ENCODE measurements at regions not wholly inside any gene's neighbourhood (a gene's known extent, or its start where the extent isn't known, plus 50 kb on each side); places are given as distances from the start of the nearest gene placed in this dataset.

- H3K4me1 ChIP-seq (ENCODE audit: control insufficient read depth in 1 of 2, insufficient read depth in 2 of 2, low read depth in 1 of 2, low read length in 1 of 2), result no peaks in the 10 kb centered on the region
- no peak for DNase-seq
- H3K9ac ChIP-seq, result no peak overlapping the region
- TF ChIP-seq REST (IDR thresholded peaks at IDR 0.05; ENCODE audit: low read depth, low read length) (no peak), USF2 (IDR thresholded peaks at IDR 0.05; ENCODE audit: borderline replicate concordance, low read depth, low read length) (no peak), RCOR1 (IDR thresholded peaks at IDR 0.05; ENCODE audit: low read length) (no peak), ELF1 (IDR thresholded peaks at IDR 0.05) (no peak), RAD21 (IDR thresholded peaks at IDR 0.05; ENCODE audit: low read length) (no peak), NFIC (IDR thresholded peaks at IDR 0.05; ENCODE audit: borderline replicate concordance) (no peak), SMC3 (IDR thresholded peaks at IDR 0.05; ENCODE audit: low read depth, low read length) (no peak), RXRA (IDR thresholded peaks at IDR 0.05; ENCODE audit: borderline replicate concordance, low read depth) (no peak), POLR2AphosphoS5 (IDR thresholded peaks at IDR 0.05; ENCODE audit: low read depth, low read length) (no peak), GABPA (IDR thresholded peaks at IDR 0.05; ENCODE audit: low read depth) (no peak), USF1 (IDR thresholded peaks at IDR 0.05; ENCODE audit: borderline replicate concordance, low read depth) (no peak), PBX3 (IDR thresholded peaks at IDR 0.05) (no peak), SIN3A (IDR thresholded peaks at IDR 0.05; ENCODE audit: borderline replicate concordance, low read depth, low read length) (no peak), MEF2A (IDR thresholded peaks at IDR 0.05; ENCODE audit: borderline replicate concordance, low read depth) (no peak), TCF12 (IDR thresholded peaks at IDR 0.05) (no peak)
- ChIA-PET CTCF (no interaction called here), POLR2A (no interaction called here)
- H3K27me3 ChIP-seq (ENCODE audit: insufficient read depth), result no peaks in the 10 kb centered on the region
- H3K4me3 ChIP-seq (ENCODE audit: low read depth in 2 of 2, low read length in 1 of 2), result no peak overlapping the region
- no peaks in the 10 kb centered on the region for H4K20me1 ChIP-seq (ENCODE audit: insufficient read depth)
- no peaks in the 10 kb centered on the region for H3K9me3 ChIP-seq
- no peak overlapping the region for H3K27ac ChIP-seq (ENCODE audit: low read depth in 2 of 2, low read length in 1 of 2)
- H3F3A ChIP-seq (replicated peaks; ENCODE audit: insufficient read depth), result no peaks in the 10 kb centered on the region
- no peak overlapping the region for H2AFZ ChIP-seq (ENCODE audit: low read depth)
- H3K79me2 ChIP-seq (ENCODE audit: insufficient read depth), result no peaks in the 10 kb centered on the region
- H3K36me3 ChIP-seq (replicated peaks in 1 of 2; ENCODE audit: control insufficient read depth in 1 of 2, insufficient read depth in 2 of 2, low read length in 1 of 2), result no peaks in the 10 kb centered on the region
- no peak overlapping the region for H3K4me2 ChIP-seq
- no peaks in the 10 kb centered on the region for H3K9me2 ChIP-seq
These were observed 820.8 kb downstream of the TBL1XR1 start for GRCh38 chr3:176376531-176376930.

All from SK-N-SH (cell line).